Body of pancreas (tissue), 4 donors: ENCODE measurements at regions not wholly inside any gene's neighbourhood (a gene's known extent, or its start where the extent isn't known, plus 50 kb on each side); places are given as distances from the start of the nearest gene placed in this dataset.
A peak's percentile ranks its signal among the peaks of the same experiment; 100 is the strongest.

Source experiments
- ATAC-seq: fragments of 150-250 bp; one replicate; pipeline ENCODE4 v1.9.1; 2016
- DNase-seq, 4 donors: peaks; one replicate each; pipeline ENCODE4 v3.0.0-alpha.2; 2019
- H3K27ac ChIP-seq, 4 donors: fragments of 200-600 bp; sonication (generic); 1 replicate in 3 of 4; 2 replicates in 1 of 4; pipeline versions ENCODE4 v1.5.1 to v1.6.1; 2016 to 2019; ENCODE audit warnings: mild to moderate bottlenecking in 1 of 4, mixed read lengths in 1 of 4, moderate library complexity in 1 of 4
- H3K27me3 ChIP-seq, 2 donors: fragments of 200-600 bp; sonication (generic); one replicate each; pipeline ENCODE4 v1.6.0; 2016; ENCODE audit warnings: mild to moderate bottlenecking in 1 of 2
- H3K36me3 ChIP-seq, 2 donors: fragments of 200-600 bp; sonication (generic); replicated peaks in 1 of 2; 2 replicates each; pipeline ENCODE4 v1.5.1; 2016; ENCODE audit warnings: low read depth in 2 of 2; ENCODE audit not compliant: insufficient read depth in 1 of 2
- H3K4me1 ChIP-seq: fragments of 200-600 bp; sonication (generic); one replicate; pipeline ENCODE4 v1.6.0; 2016
- H3K4me3 ChIP-seq, 2 donors: fragments of 200-600 bp; sonication (generic); 1 replicate in 1 of 2; 2 replicates in 1 of 2; pipeline ENCODE4 v1.5.1; 2016 to 2019
- H3K9me3 ChIP-seq, 3 donors: fragments of 200-600 bp; sonication (generic); 1 replicate in 2 of 3; 2 replicates in 1 of 3; pipeline ENCODE4 v1.5.1; 2016
- POLR2A ChIP-seq, 3 donors: fragments of 450-650 bp; IDR thresholded peaks; one replicate each; pipeline ENCODE4 v1.6.1; 2016; ENCODE audit warnings: antibody characterized with exemption in 3 of 3, mild to moderate bottlenecking in 2 of 3
- WGBS, 2 donors: methylation state at CpG; one replicate each; pipeline ENCODE4 v1.1.5; 2017; 5-methylcytosine and 5-hydroxymethylcytosine counted together
- intact Hi-C: fragments of 100-400 bp; cut with DNase I; formaldehyde crosslinking; loops from one replicate; pipeline ENCODE4 v1.15.1; 2023
- TF ChIP-seq, protein P1 (sequence below), 7 experiments: fragments of 450-650 bp in 4 of 7; fragments of 200-600 bp in 3 of 7; sonication (generic) in 3 of 7; IDR thresholded peaks; one replicate each; pipeline ENCODE4 v1.5.1; 2016 to 2019; ENCODE audit warnings: antibody characterized with exemption in 7 of 7

DNA sequence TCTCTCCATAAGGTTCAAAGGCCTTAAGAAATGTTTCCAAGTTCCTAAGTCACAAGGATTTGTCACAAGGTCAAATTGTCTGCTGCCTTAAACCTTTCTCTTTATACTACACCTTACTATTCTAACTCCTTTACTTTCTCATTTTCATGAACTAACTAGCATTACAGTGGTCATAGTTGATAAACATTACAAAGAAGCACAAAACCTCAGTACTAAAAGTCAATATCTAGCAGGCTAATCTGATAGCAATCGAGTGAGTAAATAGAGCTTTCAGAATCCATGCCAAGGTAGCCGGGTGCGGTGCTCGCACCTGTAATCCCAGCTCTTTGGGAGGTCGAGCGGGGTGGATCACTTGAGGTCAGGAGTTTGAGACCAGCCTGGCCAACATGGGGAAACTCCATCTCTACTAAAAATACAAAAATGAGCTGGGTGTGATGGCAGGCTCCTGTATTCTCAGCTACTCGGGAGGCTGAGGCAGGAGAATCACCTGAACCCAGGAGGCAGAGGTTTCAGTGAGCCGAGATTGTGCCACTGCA lies 510.0 kb downstream of the GBA3 start:
- TF ChIP-seq, protein P1, sequence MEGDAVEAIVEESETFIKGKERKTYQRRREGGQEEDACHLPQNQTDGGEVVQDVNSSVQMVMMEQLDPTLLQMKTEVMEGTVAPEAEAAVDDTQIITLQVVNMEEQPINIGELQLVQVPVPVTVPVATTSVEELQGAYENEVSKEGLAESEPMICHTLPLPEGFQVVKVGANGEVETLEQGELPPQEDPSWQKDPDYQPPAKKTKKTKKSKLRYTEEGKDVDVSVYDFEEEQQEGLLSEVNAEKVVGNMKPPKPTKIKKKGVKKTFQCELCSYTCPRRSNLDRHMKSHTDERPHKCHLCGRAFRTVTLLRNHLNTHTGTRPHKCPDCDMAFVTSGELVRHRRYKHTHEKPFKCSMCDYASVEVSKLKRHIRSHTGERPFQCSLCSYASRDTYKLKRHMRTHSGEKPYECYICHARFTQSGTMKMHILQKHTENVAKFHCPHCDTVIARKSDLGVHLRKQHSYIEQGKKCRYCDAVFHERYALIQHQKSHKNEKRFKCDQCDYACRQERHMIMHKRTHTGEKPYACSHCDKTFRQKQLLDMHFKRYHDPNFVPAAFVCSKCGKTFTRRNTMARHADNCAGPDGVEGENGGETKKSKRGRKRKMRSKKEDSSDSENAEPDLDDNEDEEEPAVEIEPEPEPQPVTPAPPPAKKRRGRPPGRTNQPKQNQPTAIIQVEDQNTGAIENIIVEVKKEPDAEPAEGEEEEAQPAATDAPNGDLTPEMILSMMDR (IDR thresholded peaks at IDR 0.05): no peak
- no peak for TF ChIP-seq POLR2A (IDR thresholded peaks at IDR 0.05)
- Histone ChIP-seq H3K4me1 (no peaks in the 10 kb centered on the region), H3K9me3 (peaks cover 0 to 10% (median 0%) of the 10 kb centered on the region in 3 donors), H3K4me3 (no peak overlapping the region), H3K27ac (no peak overlapping the region), H3K36me3 (no peaks in the 10 kb centered on the region), H3K27me3 (no peaks in the 10 kb centered on the region)
- 38 to 41% methylated on average over 8 of the region's 8 CpGs for WGBS, 2 donors
- DNase-seq (no peak), ATAC-seq (peak; percentile 48)
- intact Hi-C loops: no loop called here

DNA sequence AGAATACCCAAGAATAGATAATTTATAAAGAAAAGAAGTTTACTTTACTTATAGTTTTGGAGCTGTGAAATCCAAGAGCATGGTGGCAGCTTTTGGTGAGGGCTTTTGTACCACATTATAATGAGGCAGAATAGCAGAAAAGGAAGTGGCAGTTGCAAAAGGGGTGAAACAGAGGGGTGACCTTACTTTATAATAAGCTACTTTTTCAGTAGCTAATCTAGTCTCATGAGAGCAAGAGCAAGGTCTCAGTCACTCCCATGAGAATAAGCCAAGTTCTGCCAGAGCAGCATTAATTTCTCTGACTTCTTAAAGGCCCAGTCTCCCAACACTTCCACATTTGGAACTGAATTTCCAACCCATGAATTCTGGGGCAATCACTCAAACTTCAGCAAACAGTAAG lies 502.0 kb downstream of the GBA3 start:
- Histone ChIP-seq H3K9me3 (no peaks in the 10 kb centered on the region), H3K4me1 (no peaks in the 10 kb centered on the region), H3K27ac (no peak overlapping the region), H3K36me3 (no peaks in the 10 kb centered on the region), H3K4me3 (no peak overlapping the region), H3K27me3 (no peaks in the 10 kb centered on the region)
- intact Hi-C loops: no loop called here
- ATAC-seq (no peak), DNase-seq (no peak)
- TF ChIP-seq, protein P1 (IDR thresholded peaks at IDR 0.05): no peak
- no peak for TF ChIP-seq POLR2A (IDR thresholded peaks at IDR 0.05)

DNA sequence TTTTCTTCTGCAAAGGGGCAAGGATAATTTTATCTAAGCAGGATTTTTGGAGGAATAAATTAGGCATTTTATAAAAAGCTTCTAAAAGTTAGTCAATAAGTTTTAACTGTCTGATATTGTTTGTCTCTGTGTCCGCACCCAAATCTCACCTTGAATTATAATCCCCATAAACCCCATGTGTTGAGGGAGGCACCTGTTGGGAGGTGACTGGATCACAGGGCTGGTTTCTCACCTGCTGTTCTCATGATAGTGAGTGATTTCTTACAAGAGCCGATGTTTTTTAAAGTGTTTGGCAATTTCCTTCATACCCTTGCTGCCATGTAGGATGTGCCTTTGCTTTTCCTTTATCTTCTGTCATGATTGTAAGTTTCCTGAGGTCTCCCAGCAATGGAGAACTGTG lies 481.4 kb downstream of the GBA3 start:
- no peaks in the 10 kb centered on the region for H3K27me3 ChIP-seq
- ATAC-seq: no peak
- no peak for TF ChIP-seq POLR2A (IDR thresholded peaks at IDR 0.05)
- TF ChIP-seq, protein P1 (IDR thresholded peaks at IDR 0.05): no peak
- WGBS, 2 donors: 70 to 88% methylated on average over 2 of the region's 2 CpGs
- no peaks in the 10 kb centered on the region for H3K4me1 ChIP-seq
- H3K27ac ChIP-seq: no peak overlapping the region
- H3K4me3 ChIP-seq: no peak overlapping the region
- DNase-seq: no peak
- intact Hi-C loops: no loop called here
- H3K36me3 ChIP-seq: no peaks in the 10 kb centered on the region
- H3K9me3 ChIP-seq: no peaks in the 10 kb centered on the region

DNA sequence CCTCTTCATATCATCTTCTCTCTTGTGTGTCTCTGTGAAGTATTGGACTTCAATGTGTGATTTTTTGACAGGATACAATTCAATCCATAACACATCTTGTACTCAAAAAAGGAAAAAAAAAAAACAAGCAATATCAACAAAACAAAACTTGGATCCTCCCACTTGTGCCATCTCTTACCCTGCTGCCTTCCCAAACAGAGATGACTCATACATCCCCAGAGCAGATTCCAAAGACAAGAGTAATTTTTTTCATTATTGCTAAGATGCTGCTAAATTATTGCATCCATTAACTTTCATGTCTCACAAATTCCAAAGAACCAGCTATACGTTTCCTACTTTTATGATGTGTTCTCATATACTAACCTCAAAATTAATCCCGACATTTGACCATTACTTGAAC lies 479.2 kb downstream of the GBA3 start:
- intact Hi-C loops: no loop called here

More for the DNA sequence above, 479.2 kb downstream of the GBA3 start:
- ATAC-seq (no peak), DNase-seq (no peak)
- Histone ChIP-seq H3K27me3 (no peaks in the 10 kb centered on the region), H3K4me3 (no peak overlapping the region), H3K36me3 (no peaks in the 10 kb centered on the region), H3K9me3 (no peaks in the 10 kb centered on the region), H3K27ac (no peak overlapping the region), H3K4me1 (no peaks in the 10 kb centered on the region)
- no peak for TF ChIP-seq POLR2A (IDR thresholded peaks at IDR 0.05)
- TF ChIP-seq, protein P1 (IDR thresholded peaks at IDR 0.05): no peak
- WGBS, 2 donors: 34 to 38% methylated on average over 2 of the region's 2 CpGs
